ENCODE measurements at regions not wholly inside any gene's neighbourhood (a gene's known extent, or its start where the extent isn't known, plus 50 kb on each side); places are given as distances from the start of the nearest gene placed in this dataset.
"Not testable (repeated sequence)": the region's sequence is repeated elsewhere in the genome, so short reads cannot be mapped to it uniquely, and the experiment has no call there.

GRCh38 chr12:97616946-97617345 lies 154.3 kb downstream of the RMST start:
- no peak for DNase-seq

GRCh38 chr12:97628962-97629361 lies 166.4 kb downstream of the RMST start:
- no peak for DNase-seq

GRCh38 chr12:97629382-97629781 lies 166.8 kb downstream of the RMST start:
- DNase-seq: no peak

GRCh38 chr12:97630356-97630755 lies 167.8 kb downstream of the RMST start:
- DNase-seq: no peak

DNA sequence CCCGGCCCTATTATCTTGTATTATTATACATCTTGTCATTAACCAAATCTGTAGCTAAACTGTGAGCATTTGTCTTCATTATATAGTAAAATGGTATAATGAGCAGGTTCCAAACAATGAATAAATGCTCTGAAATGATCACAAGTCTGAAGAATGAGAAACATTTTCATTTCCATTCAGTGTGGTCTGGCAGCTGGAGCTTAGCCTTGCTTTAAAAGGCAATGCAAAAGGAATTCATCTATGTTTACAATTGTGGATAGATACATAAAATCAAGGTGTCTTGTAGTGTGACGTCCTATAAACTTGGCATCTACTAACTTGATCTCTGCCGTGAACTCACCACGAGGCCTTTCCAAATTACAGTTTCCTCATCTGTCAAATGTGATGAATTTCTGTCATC lies 168.3 kb downstream of the RMST start:
- DNase-seq: no peak

GRCh38 chr12:97637770-97638169 lies 175.2 kb downstream of the RMST start:
- no peak for DNase-seq

DNA sequence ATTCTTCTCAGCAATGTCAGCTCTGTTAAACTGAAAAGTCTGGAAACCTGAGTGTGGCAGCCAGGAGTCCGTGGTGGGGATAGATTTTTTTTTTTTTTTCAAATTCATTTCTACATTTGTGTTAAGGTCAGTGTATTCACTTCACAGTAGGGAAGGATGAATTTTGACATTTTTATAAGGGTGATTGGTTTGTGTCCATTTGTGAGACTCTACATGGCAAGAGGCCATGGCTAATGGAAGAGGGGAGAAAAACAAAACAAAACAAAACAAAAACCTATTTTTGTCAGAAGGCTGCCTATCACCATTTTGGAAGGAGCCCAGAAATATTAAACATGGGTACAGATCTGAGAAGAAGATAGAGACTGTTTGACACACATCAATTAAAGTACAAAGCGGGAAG lies 176.1 kb downstream of the RMST start:
- DNase-seq: no peak

DNA sequence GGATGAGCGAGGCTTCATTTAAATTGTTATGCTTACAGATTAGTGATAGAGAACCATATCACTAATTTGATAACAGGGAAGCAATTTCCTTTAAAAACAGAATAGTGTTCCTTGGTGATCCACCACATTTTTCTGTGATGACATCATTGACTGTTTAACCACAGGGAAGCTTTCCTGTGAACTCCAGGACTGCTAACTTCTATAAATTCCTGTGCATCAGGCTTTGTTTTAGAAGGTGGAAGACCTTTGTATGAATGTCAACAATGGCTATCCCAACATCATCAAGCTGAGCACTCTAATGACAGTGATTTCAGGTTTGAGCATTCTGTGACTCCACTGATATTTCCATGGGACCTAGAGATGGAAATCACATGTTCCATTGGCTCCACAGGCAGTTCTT lies 177.1 kb downstream of the RMST start:
- DNase-seq: no peak

DNA sequence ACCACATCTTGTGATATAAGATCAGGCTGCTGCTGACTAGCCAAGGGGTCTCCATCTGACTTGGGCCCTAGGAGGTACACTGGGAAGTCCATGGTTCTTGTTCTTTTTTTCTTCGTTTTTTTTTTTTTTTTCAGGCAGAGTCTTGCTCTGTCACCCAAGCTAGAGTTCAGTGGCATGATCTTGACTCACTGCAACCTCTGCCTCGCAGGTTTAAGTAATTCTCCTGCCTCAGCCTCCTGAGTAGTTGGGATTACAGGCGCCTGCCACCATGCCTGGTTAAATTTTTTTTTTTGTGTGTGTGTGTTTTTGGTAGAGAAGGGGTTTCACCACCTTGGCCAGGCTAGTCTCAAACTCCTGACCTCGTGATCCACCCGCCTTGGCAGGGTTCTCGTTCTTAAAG lies 178.2 kb downstream of the RMST start:
- DNase-seq: no peak

DNA sequence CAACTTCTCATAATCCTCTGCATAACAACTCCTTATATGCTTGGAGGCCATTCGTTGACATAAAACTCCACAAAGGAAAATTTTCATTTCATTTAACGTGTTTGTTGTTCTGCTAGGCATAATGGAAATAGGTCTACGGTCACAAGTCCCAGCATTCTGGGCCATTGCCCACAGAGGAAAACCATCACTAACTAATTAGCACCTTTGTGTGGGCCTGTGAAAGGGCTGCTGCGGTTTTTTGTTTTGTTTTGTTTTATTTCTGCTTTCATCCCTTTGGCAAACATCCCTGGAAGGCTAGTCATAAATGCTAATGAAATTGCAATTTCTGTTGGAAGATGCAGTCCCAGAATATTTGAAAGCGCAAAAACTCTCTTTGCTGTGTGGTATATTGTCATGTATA lies 180.3 kb downstream of the RMST start:
- no peak for DNase-seq

- no peak for DNase-seq
Measured at GRCh38 chr12:97643924-97644323, 181.3 kb downstream of the RMST start.

GRCh38 chr12:97645726-97646125 lies 183.1 kb downstream of the RMST start:
- DNase-seq: no peak

DNA sequence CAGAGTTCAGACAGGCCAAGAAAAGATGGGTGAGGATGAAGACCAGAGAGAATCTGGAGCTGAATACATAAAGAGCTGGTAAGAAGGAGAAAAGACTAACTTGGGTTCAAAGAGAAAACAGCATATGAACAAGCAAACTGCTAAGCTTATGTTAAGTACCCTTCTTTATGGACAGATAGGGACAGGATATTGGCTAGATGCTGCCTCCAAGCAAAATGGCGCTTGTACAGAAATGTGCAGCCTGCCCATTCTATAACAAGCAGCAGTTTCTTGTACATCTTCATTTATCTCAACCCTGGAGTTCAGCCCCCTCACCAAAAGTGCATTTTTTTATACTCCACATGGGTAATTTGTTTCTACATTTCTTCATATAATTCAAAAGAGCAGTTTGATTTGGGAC lies 184.5 kb downstream of the RMST start:
- DNase-seq: no peak

- DNase-seq: no peak
Measured at GRCh38 chr12:97650242-97650641, 187.6 kb downstream of the RMST start.

GRCh38 chr12:97656548-97656947 lies 193.9 kb downstream of the RMST start:
- DNase-seq: not testable (repeated sequence)

DNA sequence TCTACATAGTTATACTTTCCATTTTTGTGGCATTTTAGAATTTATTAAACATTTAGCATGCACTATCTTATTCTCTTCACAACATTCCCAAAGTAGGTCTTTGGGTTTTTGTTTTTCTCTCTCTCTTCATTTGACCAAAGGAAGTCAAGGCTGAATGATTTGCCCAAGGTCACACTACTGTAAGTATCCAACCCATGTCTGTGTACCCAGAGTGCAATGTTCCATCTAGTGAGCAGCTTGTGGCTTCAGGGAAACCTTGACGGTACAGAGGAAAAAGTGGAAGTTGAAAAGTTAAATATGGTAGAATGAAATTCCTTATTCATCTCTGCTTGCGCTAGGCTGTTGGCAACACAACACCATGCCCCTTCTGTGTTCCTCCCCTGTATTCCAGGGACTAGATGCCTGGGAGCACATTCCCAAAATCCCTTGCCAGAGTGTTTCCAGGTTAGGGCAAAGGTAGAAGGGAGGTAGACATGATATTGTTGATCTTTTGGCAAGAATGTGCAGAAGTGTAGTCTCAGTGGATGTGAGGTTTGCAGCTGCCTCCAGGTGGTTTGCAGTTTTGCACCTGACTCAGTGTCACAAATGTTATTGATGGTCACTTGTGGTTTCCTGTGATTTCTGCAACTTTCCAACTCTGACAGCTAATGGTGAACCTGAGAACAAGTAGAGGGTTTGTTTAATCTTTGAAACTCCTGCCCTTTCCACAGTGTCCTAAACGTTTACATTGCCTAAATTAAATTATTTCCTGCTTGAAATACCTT lies 196.7 kb downstream of the RMST start:
- DNase-seq: no peak

GRCh38 chr12:97666263-97666662 lies 203.7 kb downstream of the RMST start:
- no peak for DNase-seq

DNA sequence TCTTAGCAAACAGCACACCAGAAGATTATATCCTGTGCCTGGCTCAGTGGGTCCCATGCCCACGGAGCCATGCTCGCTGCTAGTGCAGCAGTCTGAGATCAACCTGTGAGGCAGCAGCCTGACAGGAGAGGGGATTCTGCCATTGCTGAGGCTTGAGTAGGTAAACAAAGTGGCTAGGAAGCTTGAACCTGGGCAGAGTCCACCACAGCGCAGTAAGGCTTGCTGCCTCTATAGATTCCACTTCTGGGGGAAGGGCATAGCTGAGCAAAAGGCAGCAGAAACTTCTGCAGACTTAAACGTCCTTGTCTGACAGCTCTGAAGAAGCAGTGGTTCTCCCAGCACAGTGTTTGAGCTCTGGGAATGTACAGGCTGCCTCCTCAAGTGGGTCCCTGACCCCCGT lies 210.3 kb downstream of the RMST start:
- no peak for DNase-seq

DNA sequence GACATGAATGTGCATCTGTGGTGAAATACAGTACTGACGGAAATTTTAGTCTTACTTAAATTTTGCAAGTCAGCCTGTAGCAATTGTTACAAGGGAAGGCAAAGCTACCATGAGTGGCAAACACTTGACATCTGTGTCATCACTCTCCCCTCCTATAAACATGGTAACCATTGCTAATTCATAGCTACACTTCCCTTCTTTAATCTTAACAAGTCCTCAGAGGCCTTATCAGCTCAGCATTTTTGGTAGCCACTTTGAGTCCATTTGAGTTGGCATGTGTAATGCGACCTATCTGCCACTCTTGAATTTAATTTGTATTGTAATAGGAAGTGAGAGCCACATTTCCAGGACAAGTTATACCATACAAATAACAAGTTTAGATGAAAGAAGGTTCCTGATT lies 218.1 kb downstream of the RMST start:
- no peak for DNase-seq

DNA sequence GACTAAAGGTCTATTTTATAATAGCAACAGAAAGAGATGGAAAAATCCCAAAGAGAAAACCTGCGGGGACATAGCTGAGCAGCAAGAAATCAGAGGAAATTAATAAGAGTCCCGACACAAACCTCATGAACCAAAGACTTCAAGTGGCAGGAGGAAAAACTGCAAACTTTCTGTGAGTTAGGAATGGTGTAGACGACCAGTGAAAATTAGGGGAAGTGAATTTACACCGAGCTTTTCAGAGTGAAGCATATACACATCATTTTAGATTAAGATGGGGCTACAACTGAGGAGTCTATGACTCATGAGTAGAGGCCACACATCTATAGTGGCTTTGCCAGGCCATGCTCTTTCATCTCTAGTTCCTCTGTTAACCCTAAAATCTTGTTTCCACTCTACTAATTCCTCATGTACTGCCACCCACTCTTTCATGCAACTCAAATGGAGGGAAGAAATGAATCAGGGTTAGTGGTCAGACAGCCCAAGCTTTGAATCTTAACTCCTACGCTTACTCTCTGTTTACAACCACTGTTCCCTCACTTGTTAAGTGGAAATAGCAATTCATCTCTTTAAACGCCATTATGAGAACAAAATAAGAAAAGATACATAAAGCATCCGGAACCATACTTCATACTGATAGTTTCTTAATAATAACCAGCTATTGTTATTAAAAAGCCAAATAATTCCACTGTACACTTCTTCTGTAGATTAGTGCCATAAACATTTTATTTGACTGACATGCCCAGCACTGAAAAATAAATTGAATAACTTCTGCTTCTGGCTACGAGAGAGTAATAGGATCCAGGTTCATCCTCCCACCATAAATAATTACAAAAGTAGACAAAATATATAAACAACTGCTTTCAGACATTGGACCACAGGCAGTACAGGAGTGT lies 219.3 kb downstream of the RMST start:
- DNase-seq: no peak

- no peak for DNase-seq
Measured at GRCh38 chr12:97685360-97685759, 222.8 kb downstream of the RMST start.

DNA sequence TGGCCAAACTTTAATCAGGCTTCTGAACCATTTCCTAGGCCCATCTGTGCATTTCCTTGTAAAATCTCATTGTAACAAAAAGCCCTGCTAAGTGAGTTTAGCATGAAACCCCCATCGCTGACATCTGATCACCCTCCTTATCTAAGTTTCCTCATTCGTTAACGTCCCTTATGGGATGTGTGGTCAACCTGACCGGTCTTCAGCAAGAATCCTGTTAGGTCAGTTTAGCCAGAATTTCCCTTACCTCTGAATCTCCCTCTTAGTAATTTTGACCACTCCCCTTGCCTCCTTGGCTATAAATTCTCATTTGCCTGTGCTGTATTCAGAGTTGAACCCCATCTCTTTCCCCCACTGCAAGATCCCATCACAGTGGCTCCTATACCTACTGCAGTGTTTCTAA lies 239.3 kb downstream of the RMST start:
- DNase-seq: no peak

DNA sequence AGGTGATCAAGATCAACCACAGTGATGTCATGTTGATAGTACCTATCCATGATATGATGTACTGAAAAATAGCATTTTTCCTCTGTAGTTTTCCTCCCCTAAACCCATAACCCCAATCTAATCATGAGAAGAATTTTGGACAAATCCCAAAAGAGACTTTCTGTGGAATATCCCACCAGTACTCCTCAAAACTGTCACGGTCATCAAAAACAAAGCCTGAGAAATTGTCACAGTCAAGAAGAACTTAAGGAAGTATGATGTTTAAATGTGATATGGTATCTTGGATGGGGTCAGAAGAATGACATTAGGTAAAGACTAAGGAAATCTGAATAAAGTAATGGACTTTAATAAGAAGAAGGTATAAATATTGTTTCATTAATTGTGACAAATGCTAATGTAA lies 248.8 kb downstream of the RMST start:
- no peak for DNase-seq

DNA sequence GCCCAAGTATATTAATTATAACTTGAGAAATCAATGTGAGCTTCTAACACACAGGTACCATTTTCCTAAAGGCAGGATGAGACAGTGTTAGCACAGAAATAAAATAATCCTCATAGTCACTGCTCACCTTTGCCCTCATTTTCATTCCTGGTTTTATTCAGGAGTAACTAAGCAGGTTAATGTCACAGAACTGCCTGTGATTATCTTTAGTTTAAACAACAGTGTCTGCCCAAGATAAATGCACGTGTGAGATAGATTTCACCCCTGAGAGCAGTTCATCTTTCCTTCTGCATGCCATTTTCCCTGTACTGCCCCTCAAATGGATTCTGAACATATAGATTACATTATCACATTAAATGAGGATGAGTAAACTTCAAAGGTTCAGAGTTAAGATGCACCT lies 250.7 kb downstream of the RMST start:
- DNase-seq: no peak
